ENCODE measurements at regions not wholly inside any gene's neighbourhood (a gene's known extent, or its start where the extent isn't known, plus 50 kb on each side); places are given as distances from the start of the nearest gene placed in this dataset.
A peak's percentile ranks its signal among the peaks of the same experiment; 100 is the strongest.

- DNase-seq (ENCODE audit: low read depth, low spot score) = no peak
Observed at GRCh38 chr9:22285066-22285465, 161.6 kb upstream of the DMRTA1 start.

- no peak for DNase-seq (ENCODE audit: low read depth, low spot score)
Observed at GRCh38 chr9:22286661-22287060, 160.0 kb upstream of the DMRTA1 start.

- DNase-seq (ENCODE audit: low read depth, low spot score) = no peak
Observed at GRCh38 chr9:22288661-22289060, 158.0 kb upstream of the DMRTA1 start.

GRCh38 chr9:22307013-22307711 is 139.5 kb upstream of the DMRTA1 start:
- peak; percentile 8 for DNase-seq (ENCODE audit: low read depth, low spot score)

- no peak for DNase-seq (ENCODE audit: low read depth, low spot score)
Observed at GRCh38 chr9:22308177-22308576, 138.4 kb upstream of the DMRTA1 start.

- no peak for DNase-seq (ENCODE audit: low read depth, low spot score)
Observed at GRCh38 chr9:22316645-22317044, 130.0 kb upstream of the DMRTA1 start.

GRCh38 chr9:22331533-22331932 is 115.1 kb upstream of the DMRTA1 start:
- no peak for DNase-seq (ENCODE audit: low read depth, low spot score)

GRCh38 chr9:22332202-22332601 is 114.4 kb upstream of the DMRTA1 start:
- no peak for DNase-seq (ENCODE audit: low read depth, low spot score)

GRCh38 chr9:22337261-22337660 is 109.4 kb upstream of the DMRTA1 start:
- DNase-seq (ENCODE audit: low read depth, low spot score) = no peak

GRCh38 chr9:22342491-22343217 is 104.0 kb upstream of the DMRTA1 start:
- no peak for DNase-seq (ENCODE audit: low read depth, low spot score)

GRCh38 chr9:22343218-22343611 is 103.4 kb upstream of the DMRTA1 start:
- no peak for DNase-seq (ENCODE audit: low read depth, low spot score)

- no peak for DNase-seq (ENCODE audit: low read depth, low spot score)
Observed at GRCh38 chr9:22354699-22355384, 91.8 kb upstream of the DMRTA1 start.

- DNase-seq (ENCODE audit: low read depth, low spot score) = no peak
Observed at GRCh38 chr9:22356985-22357384, 89.6 kb upstream of the DMRTA1 start.

GRCh38 chr9:22363421-22363887 is 83.2 kb upstream of the DMRTA1 start:
- DNase-seq (ENCODE audit: low read depth, low spot score) = no peak

- DNase-seq (ENCODE audit: low read depth, low spot score) = no peak
Observed at GRCh38 chr9:22373636-22374035, 73.0 kb upstream of the DMRTA1 start.

GRCh38 chr9:22374051-22374450 is 72.6 kb upstream of the DMRTA1 start:
- no peak for DNase-seq (ENCODE audit: low read depth, low spot score)

GRCh38 chr9:22379272-22379671 is 67.4 kb upstream of the DMRTA1 start:
- no peak for DNase-seq (ENCODE audit: low read depth, low spot score)

- no peak for DNase-seq (ENCODE audit: low read depth, low spot score)
Observed at GRCh38 chr9:22381170-22381569, 65.5 kb upstream of the DMRTA1 start.

- no peak for DNase-seq (ENCODE audit: low read depth, low spot score)
Observed at GRCh38 chr9:22382331-22382730, 64.3 kb upstream of the DMRTA1 start.

- DNase-seq (ENCODE audit: low read depth, low spot score) = no peak
Observed at GRCh38 chr9:22383718-22384117, 62.9 kb upstream of the DMRTA1 start.

GRCh38 chr9:22389271-22389670 is 57.4 kb upstream of the DMRTA1 start:
- no peak for DNase-seq (ENCODE audit: low read depth, low spot score)

- no peak for DNase-seq (ENCODE audit: low read depth, low spot score)
Observed at GRCh38 chr9:22392523-22392922, 54.1 kb upstream of the DMRTA1 start.

All from pulmonary artery endothelial cell (primary cell).